ENCODE measurements at regions not wholly inside any gene's neighbourhood (a gene's known extent, or its start where the extent isn't known, plus 50 kb on each side); places are given as distances from the start of the nearest gene placed in this dataset.

DNA sequence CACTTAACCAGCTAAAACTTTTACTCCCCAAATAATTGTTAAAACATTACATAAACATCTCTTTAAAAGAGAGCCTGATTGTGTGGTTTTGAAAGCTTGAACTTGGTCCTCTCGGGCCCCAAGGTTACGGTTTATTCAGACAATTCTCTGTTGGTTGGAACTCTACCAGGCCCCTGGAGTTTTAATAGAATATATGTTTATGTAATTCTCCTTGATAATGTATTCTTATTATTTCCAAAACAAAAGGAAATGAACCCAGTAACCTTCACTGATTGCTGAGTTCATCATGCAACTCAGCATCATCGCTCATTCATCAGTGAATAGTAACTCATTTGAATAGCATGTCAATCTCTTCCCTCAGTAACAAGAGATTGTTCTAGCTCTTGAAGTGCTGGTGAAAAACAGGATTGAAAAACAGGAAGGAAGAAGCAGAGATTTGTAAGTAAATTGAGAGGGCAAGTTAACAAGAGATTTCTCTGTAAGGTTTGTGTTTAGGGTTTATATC, 464.5 kb upstream of the MARCKS start:
- no peaks in the 10 kb centered on the region for H3K9me3 ChIP-seq (ENCODE audit: low read depth, low read length)
- no peaks in the 10 kb centered on the region for H3K4me1 ChIP-seq (ENCODE audit: insufficient read depth, low read length)
- H3K27me3 ChIP-seq (ENCODE audit: insufficient read depth, low read length): no peaks in the 10 kb centered on the region
- no peak overlapping the region for H3K4me3 ChIP-seq (ENCODE audit: low read length)

DNA sequence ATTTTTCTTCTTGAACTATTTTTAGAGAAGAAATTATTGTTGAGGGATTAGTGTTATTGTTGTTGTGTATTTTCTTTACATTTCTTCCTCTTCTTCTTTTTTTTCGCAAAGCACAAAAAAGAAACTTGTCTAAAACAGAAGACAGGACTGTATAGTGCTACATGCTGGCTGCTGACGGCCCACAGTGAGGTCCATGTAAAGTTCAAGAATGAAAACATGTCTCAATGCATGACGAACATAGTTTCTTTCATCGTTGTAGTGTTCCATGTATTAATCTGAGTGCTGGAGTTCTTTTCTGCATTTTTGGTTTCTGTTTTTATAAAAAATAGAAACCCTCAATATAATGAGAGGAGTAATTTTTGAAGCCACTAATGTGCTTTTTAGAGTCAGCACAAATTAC, 462.9 kb upstream of the MARCKS start:
- no peaks in the 10 kb centered on the region for H3K4me1 ChIP-seq (ENCODE audit: insufficient read depth, low read length)
- H3K9me3 ChIP-seq (ENCODE audit: low read depth, low read length): no peaks in the 10 kb centered on the region
- no peak overlapping the region for H3K4me3 ChIP-seq (ENCODE audit: low read length)
- H3K27me3 ChIP-seq (ENCODE audit: insufficient read depth, low read length): no peaks in the 10 kb centered on the region

DNA sequence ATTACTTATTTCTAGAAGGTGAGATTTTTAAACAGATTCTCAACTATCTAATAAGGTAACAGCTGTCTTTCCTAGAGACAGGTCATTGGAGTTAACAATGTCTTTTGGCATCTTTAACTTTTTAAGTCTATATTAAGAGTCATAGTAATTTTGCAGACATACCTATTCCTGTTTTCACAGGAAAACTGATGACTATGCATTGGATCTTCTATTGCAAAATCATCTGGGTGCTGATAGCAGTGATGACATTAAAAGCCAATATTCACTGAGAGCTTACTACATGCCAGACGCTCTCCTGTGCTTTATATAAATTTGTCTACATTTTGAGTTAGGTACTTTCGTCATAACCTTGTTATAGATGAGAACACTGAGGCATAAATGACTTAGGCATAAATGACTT, 462.4 kb upstream of the MARCKS start:
- Histone ChIP-seq H3K9me3 (ENCODE audit: low read depth, low read length) (no peaks in the 10 kb centered on the region), H3K4me1 (ENCODE audit: insufficient read depth, low read length) (no peaks in the 10 kb centered on the region), H3K4me3 (ENCODE audit: low read length) (no peak overlapping the region), H3K27me3 (ENCODE audit: insufficient read depth, low read length) (no peaks in the 10 kb centered on the region)

DNA sequence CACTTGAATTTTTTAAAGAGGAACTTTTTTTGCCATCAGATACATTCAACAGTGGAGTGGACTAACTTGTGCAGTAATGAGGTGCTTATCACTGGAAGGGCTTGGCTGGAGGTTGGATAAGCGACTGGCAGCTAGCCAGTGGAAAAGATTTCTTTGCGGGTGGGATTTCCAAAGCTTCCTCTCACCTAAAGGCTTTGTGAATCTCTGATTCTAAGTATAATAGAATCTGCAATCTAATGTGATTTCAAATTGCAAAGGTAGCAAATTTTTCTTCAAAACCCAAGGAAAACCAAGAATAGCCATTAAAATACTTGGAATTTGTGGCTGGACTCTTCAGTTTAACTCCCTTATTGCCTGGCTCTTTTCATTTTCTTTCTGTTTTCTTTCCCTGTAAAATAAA, 460.4 kb upstream of the MARCKS start:
- Histone ChIP-seq H3K9me3 (ENCODE audit: low read depth, low read length) (no peaks in the 10 kb centered on the region), H3K27me3 (ENCODE audit: insufficient read depth, low read length) (no peaks in the 10 kb centered on the region), H3K4me1 (ENCODE audit: insufficient read depth, low read length) (no peaks in the 10 kb centered on the region), H3K4me3 (ENCODE audit: low read length) (no peak overlapping the region)

DNA sequence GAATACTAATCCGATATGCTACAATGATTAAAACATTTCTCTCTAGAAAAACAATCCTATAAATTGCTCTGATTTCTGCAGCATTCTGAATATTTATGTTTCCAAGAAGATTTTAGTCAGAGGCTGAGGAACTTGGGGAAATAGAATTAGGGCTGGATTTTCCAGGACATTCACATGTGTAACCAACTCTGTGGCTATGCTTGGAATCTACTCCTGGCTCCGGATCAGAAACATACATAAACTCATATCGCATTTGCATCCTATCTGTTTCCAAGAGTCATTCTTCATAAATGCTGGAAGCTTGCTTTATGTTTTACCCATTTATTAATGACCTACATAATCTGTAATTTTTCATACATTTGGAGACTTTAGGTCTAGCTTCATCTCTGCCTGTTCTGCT, 459.9 kb upstream of the MARCKS start:
- no peaks in the 10 kb centered on the region for H3K27me3 ChIP-seq (ENCODE audit: insufficient read depth, low read length)
- H3K9me3 ChIP-seq (ENCODE audit: low read depth, low read length): no peaks in the 10 kb centered on the region
- no peak overlapping the region for H3K4me3 ChIP-seq (ENCODE audit: low read length)
- H3K4me1 ChIP-seq (ENCODE audit: insufficient read depth, low read length): no peaks in the 10 kb centered on the region

DNA sequence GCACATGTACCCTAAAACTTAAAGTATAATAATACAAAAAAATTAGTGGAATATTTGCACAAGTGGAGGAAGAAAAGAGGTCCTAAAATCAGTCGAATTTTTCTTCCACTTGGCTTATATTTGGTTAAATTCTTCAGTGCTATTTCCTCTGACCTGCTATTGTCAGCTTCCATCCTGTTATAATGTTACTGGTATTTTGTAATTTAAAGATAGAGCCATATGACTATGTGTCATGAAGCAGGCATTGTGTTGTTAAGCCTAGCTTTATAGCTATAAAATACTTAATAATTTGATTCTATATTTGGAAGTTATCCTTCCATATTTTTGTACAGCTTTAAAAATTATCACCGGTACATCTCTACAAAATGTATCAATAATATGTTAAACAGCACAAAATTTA, 455.9 kb upstream of the MARCKS start:
- H3K4me1 ChIP-seq (ENCODE audit: insufficient read depth, low read length): no peaks in the 10 kb centered on the region
- H3K4me3 ChIP-seq (ENCODE audit: low read length): no peak overlapping the region
- H3K9me3 ChIP-seq (ENCODE audit: low read depth, low read length): no peaks in the 10 kb centered on the region
- no peaks in the 10 kb centered on the region for H3K27me3 ChIP-seq (ENCODE audit: insufficient read depth, low read length)

DNA sequence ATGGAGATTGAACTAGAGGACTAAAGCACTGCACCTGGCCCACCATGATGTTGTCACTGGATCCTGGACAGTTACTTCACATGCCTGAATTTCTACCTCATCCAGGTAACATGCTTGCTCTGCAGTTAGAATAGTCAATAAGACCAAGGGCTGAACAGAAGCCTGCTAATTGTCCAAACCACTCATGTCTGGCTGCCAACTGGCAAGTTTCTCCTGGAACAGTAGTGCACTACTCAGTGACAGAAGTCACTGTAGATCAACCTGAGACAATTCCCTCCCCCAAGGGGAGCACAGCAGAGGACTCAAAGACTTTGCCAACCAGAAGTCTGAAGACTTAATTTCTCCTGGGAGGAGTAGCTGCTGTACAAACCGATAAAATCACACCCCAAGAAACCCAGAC, 454.6 kb upstream of the MARCKS start:
- Histone ChIP-seq H3K4me1 (ENCODE audit: insufficient read depth, low read length) (no peaks in the 10 kb centered on the region), H3K27me3 (ENCODE audit: insufficient read depth, low read length) (no peaks in the 10 kb centered on the region), H3K9me3 (ENCODE audit: low read depth, low read length) (no peaks in the 10 kb centered on the region), H3K4me3 (ENCODE audit: low read length) (no peak overlapping the region)

DNA sequence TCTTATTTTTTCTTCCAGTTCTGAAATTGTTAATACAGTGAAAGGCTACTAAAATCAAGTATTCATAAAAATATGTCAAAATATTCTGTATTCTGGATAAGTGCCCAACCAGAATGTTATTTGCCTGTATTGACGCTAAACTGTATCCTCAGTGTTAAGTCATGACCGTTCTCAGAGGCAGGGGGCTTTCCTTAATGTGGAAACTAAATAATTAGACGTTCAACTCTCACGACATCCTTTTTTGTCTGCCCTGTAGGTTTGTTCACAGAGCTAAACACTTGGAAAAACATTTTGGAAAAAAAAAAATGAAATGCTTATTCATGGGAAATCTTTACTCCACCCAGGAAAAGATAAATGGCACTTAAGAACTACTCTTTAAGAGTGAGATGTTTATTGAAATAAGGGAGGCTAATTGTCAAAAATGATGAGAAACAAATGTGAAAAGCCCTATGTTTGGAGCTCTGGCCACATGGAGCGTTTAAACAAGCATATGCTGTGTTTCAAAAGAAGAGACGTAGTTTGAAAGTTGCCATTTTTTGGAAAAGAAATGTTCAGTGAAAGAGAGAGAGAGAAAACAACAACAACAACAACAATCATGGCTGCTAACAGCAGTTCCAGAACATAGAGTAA, 453.1 kb upstream of the MARCKS start:
- no peaks in the 10 kb centered on the region for H3K9me3 ChIP-seq (ENCODE audit: low read depth, low read length)
- no peaks in the 10 kb centered on the region for H3K27me3 ChIP-seq (ENCODE audit: insufficient read depth, low read length)
- H3K4me1 ChIP-seq (ENCODE audit: insufficient read depth, low read length): no peaks in the 10 kb centered on the region
- no peak overlapping the region for H3K4me3 ChIP-seq (ENCODE audit: low read length)

DNA sequence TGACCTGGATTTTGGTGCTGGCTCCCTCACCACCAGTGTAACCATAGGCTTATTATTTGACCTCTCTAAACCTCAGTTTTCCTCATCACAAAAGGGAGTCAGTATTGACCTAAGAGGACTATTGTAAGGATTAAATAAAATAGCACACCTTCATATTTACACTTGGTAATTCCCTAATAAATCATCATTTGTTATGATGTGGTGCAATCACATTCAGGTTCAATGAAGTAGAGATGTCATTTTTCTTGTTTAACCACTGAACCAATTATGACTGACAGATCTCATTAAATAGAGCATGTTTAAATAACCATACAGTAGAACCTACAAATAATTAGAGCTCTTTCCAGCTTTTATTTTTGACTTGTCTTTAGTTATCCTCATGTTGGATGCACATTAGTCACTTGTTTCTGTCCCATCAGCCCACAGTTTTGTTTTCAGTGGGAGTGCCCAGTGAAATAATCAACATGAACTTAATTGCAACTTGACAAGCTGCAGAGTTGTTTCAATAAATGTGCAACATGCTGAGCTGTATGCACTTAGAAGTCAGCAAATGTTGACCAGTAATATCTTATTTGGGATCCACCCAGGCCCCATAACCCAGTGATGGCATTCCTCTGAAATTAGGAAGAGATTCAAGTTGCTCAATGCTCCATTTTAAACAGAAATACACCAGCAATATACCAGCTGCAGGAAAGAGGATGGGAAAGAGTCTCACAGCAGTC, 451.7 kb upstream of the MARCKS start:
- Histone ChIP-seq H3K27me3 (ENCODE audit: insufficient read depth, low read length) (no peaks in the 10 kb centered on the region), H3K9me3 (ENCODE audit: low read depth, low read length) (no peaks in the 10 kb centered on the region), H3K4me1 (ENCODE audit: insufficient read depth, low read length) (no peaks in the 10 kb centered on the region), H3K4me3 (ENCODE audit: low read length) (no peak overlapping the region)

DNA sequence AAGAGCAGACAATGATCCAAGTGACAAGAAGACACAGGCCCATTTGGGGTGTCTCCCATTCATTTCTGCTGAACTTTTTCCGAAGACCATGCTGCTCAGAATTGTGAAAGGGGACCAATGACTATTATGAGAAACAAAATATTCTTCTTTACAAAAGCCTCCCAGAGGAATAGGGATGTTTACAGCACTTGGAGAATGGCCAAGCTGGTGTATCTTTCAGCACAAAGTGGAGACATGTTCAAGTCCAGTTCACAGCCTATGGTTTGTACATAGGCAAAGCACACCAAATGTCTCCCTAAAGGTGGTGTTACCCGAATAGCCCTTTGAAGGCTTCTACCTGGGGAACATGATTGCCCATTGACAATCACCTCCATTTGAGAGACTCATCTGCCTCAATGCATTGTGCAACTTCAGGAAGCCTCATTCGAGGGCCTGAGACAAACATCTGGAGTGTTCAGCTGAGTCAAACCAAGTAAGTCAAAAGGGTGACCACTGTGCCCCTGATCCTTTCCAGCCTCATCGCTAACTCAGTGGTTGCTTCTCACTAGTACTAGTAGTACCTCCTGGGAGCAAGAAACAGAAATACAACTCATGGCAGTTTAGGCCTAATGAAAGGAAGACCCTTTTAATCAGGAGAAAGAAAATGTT, 451.0 kb upstream of the MARCKS start:
- Histone ChIP-seq H3K9me3 (ENCODE audit: low read depth, low read length) (no peaks in the 10 kb centered on the region), H3K4me3 (ENCODE audit: low read length) (no peak overlapping the region), H3K4me1 (ENCODE audit: insufficient read depth, low read length) (no peaks in the 10 kb centered on the region), H3K27me3 (ENCODE audit: insufficient read depth, low read length) (no peaks in the 10 kb centered on the region)

DNA sequence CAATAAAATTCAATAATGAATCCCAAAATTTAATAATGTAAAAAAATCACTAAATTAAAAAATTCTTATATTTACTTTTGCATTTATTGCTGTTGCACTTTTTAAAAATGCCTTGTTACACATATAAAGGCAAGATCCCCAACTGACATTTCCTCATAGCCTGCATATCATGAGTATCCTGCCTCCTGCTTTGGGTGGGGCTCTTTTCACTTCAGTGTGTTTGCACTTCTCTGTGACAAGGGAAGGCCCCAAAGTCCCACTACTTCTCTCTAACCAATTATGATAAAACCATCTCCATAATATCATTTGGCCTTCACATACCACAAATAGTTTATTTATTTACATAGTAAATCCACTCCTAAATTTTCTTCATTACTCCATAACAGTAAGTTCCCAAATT, 446.1 kb upstream of the MARCKS start:
- no peak overlapping the region for H3K4me3 ChIP-seq (ENCODE audit: low read length)
- no peaks in the 10 kb centered on the region for H3K27me3 ChIP-seq (ENCODE audit: insufficient read depth, low read length)
- no peaks in the 10 kb centered on the region for H3K4me1 ChIP-seq (ENCODE audit: insufficient read depth, low read length)
- H3K9me3 ChIP-seq (ENCODE audit: low read depth, low read length): no peaks in the 10 kb centered on the region

DNA sequence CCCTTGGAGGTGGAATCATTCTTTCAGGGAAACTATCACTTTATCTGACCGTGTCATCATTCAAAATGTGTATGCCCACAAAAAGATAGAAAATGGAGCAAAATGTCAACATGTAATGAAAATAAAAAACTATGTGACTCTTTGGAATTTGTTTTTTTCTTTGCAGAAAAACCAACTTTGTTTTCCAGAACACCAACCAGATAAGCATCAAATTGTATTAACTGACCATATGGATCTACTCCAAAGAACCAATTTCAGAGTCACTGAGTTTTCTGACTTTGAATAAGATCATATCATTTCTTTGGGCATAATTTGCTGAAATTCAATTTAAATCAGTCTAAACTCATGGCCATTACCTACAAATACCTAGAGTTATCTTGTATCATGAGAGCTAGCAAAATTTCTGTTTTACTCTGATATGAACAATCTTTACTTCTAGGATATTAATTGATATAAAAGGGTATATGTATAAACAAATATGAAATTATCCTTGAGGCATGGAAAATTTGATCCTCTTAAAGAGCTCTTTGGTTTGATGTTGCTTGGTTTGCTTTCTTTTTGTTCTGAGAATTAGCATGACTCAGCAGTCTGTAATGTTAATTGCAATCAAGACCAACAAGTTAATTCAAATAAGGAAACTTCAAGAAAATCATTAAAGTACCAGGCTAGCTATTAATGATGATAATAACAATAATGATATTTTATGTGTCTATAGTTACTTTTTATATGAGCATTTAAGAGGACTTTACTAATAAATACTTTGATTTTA, 444.4 kb upstream of the MARCKS start:
- Histone ChIP-seq H3K4me1 (ENCODE audit: insufficient read depth, low read length) (no peaks in the 10 kb centered on the region), H3K27me3 (ENCODE audit: insufficient read depth, low read length) (no peaks in the 10 kb centered on the region), H3K4me3 (ENCODE audit: low read length) (no peak overlapping the region)

DNA sequence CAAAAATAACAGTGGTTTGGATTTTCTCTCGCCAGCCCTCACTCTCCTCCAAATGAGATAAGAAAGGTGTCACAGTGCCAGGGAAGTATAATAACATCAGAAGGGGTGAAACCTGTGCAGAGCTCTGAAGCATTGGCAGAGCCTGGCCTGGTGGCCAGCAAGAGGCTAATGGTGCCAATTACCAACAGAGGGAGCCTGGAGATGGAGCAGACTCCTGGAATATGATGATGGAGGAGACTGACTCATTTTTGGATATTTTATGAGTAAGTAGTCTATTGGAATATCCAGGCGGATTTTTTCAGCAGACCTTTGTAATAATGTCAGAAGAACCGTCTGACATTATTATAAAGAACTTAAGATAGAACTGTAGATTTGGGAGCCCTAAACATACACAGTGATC, 442.6 kb upstream of the MARCKS start:
- no peaks in the 10 kb centered on the region for H3K4me1 ChIP-seq (ENCODE audit: insufficient read depth, low read length)
- H3K9me3 ChIP-seq (ENCODE audit: low read depth, low read length): no peaks in the 10 kb centered on the region
- H3K4me3 ChIP-seq (ENCODE audit: low read length): no peak overlapping the region
- no peaks in the 10 kb centered on the region for H3K27me3 ChIP-seq (ENCODE audit: insufficient read depth, low read length)

More for the DNA sequence above, 444.4 kb upstream of the MARCKS start:
- H3K9me3 ChIP-seq (ENCODE audit: low read depth, low read length): no peaks in the 10 kb centered on the region

DNA sequence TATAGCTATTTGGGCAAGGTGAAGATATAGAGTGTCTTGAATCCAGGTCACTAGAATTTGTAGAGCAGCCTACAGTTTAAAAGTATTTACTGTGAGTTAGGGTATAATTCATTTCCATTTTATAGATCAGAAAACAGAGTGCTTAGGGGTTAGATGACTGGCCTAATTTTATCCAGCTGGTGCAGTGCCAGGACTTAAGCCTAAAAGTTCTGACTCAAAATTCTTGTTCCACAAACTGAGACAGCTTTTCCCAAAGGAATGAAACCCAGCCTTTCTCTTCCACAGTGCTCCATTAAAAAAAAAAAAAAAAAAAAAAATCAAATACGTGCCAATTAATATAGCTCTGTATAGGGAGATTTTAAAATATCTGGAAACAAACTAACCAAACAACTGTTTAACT, 441.0 kb upstream of the MARCKS start:
- no peaks in the 10 kb centered on the region for H3K4me1 ChIP-seq (ENCODE audit: insufficient read depth, low read length)
- no peaks in the 10 kb centered on the region for H3K9me3 ChIP-seq (ENCODE audit: low read depth, low read length)
- H3K27me3 ChIP-seq (ENCODE audit: insufficient read depth, low read length): no peaks in the 10 kb centered on the region
- no peak overlapping the region for H3K4me3 ChIP-seq (ENCODE audit: low read length)

DNA sequence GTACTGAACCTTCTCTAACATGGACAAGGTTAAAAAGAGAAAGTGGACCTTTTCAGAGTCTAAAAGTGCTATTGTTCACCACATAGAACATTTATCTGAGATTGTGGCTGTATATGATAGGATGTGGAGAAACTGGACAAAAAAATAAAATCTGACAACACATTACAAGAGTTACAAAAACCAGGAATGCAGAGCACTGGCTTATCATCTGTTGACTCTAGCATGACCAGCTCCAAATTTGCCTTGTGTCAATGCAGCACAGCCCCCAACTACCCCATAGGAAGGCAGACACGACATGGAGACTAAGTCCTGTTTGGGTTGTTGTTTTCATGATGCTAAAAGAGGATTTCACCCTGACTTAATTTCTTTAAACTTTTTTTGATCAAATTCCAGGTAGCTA, 436.9 kb upstream of the MARCKS start:
- H3K4me1 ChIP-seq (ENCODE audit: insufficient read depth, low read length): no peaks in the 10 kb centered on the region

More for the DNA sequence above, 436.9 kb upstream of the MARCKS start:
- Histone ChIP-seq H3K9me3 (ENCODE audit: low read depth, low read length) (no peaks in the 10 kb centered on the region), H3K4me3 (ENCODE audit: low read length) (no peak overlapping the region), H3K27me3 (ENCODE audit: insufficient read depth, low read length) (no peaks in the 10 kb centered on the region)
